ENCODE measurements at regions not wholly inside any gene's neighbourhood (a gene's known extent, or its start where the extent isn't known, plus 50 kb on each side); places are given as distances from the start of the nearest gene placed in this dataset.

DNA sequence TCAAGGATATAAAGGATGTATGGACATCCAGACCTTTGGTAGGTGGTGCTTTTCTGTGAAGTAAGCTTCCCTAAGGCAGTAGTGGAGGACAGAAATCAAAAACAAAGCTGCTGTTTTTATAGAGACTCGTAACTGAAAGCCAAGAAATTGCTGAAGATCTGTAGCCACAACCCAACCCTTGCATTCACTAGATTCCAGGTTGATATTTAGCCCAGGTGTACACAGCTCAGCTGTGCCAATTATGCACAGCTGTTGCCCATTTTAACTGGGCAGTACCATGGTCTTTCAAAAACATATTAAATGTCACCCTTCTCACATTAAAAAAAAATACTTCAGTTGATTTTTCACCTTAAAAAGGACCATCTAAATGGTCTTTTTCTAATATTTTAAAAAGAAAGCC is 75.8 kb downstream of the CNTN3 start:
- TF ChIP-seq CTCF (IDR thresholded peaks at IDR 0.05) = no peak
- no peak for TF ChIP-seq POLR2A (IDR thresholded peaks at IDR 0.05)

All from stomach (tissue), 4 donors.